Thymus (tissue), 11 donors: ENCODE measurements at regions not wholly inside any gene's neighbourhood (a gene's known extent, or its start where the extent isn't known, plus 50 kb on each side); places are given as distances from the start of the nearest gene placed in this dataset.

Experiments
- DNase-seq, 9 donors: peaks; one replicate each; pipeline ENCODE4 v3.0.0-alpha.2; 2013; ENCODE audit warnings: low spot score in 9 of 9, low read depth in 6 of 9, missing footprints in 1 of 9
- H3K27ac ChIP-seq, 2 donors: one replicate each; pipeline ENCODE4 v1.5.1; 2013; ENCODE audit warnings: control low read depth in 1 of 2, low read depth in 1 of 2, low read length in 1 of 2, mild to moderate bottlenecking in 1 of 2, moderate library complexity in 1 of 2
- H3K27me3 ChIP-seq, 2 donors: one replicate each; pipeline ENCODE4 v1.5.1; 2013; ENCODE audit warnings: low read length in 1 of 2; ENCODE audit not compliant: control insufficient read depth in 2 of 2, insufficient read depth in 1 of 2
- H3K36me3 ChIP-seq, 2 donors: one replicate each; pipeline ENCODE4 v1.5.1; 2013; ENCODE audit warnings: low read length in 1 of 2, mild to moderate bottlenecking in 1 of 2, moderate library complexity in 1 of 2; ENCODE audit not compliant: control insufficient read depth in 2 of 2, insufficient read depth in 2 of 2
- H3K4me1 ChIP-seq, 2 donors: one replicate each; pipeline ENCODE4 v1.5.1; 2013; ENCODE audit warnings: low read length in 2 of 2; ENCODE audit not compliant: control insufficient read depth in 2 of 2, insufficient read depth in 2 of 2
- H3K4me3 ChIP-seq, 2 donors: one replicate each; pipeline ENCODE4 v1.5.1; 2013; ENCODE audit warnings: low read length in 2 of 2, control low read depth in 1 of 2, mild to moderate bottlenecking in 1 of 2
- H3K9me3 ChIP-seq, 2 donors: one replicate each; pipeline ENCODE4 v1.5.1; 2013; ENCODE audit warnings: low read length in 1 of 2, mild to moderate bottlenecking in 1 of 2; ENCODE audit not compliant: control insufficient read depth in 2 of 2, insufficient read depth in 1 of 2
- WGBS: extraction: QIAGEN DNeasy Blood & Tissue Kit; methylation state at CpG from one replicate; pipeline ENCODE4 v1.1.7; 2013; 5-methylcytosine and 5-hydroxymethylcytosine counted together
- donor health status: healthy.

DNA sequence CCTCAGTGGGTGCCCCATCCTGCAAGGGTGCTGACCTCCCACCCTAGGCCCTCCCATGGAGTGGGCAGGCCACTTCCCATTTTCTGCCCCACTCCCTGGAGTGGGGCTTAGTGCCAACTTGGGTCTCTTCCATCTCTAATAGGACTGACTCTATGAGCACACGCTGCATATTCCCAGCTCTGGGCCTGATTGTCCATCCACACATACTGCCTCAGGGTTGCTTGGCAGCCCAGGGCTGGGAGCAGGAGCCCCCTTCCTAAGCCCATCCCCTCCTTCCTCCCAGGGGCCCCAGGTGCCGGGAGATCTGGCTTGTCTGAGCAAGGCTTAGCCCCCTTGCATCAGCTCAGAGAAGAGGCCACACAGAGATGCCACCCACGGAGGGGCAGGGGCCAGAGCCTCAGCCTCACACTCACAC is 55.1 kb downstream of the PJA1 start:
- WGBS, result 86% methylated on average over 3 of the region's 3 CpGs
- Histone ChIP-seq H3K36me3 (no peaks in the 10 kb centered on the region), H3K4me3 (no peak overlapping the region)

DNA sequence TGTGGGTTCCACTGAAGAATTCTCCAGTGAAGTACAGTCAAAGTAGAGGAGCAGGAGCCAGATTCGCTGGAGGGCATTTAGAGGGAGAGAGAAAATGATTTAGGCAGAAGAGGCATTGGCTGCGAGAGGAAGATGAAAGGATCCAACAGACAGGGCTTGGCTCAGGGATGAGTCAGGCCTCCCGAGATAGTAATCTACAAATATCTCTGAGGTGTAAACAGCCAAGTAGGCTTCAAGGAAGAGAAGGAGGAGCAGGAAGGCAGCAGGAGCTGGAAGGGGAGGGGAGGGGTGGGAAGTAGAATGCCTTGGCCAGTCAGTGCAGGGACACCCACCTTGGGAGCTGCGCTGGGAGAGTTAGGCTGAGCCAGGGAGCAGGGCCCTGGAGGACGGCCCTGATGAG is 55.5 kb downstream of the PJA1 start:
- Histone ChIP-seq H3K36me3 (no peaks in the 10 kb centered on the region), H3K4me1 (no peaks in the 10 kb centered on the region), H3K27ac (no peak overlapping the region), H3K27me3 (no peaks in the 10 kb centered on the region), H3K9me3 (no peaks in the 10 kb centered on the region), H3K4me3 (no peak overlapping the region)
- DNase-seq, result no peak
- WGBS, result 92% methylated on average over 5 of the region's 5 CpGs

More for the DNA sequence above, 55.1 kb downstream of the PJA1 start:
- Histone ChIP-seq H3K9me3 (no peaks in the 10 kb centered on the region), H3K27ac (no peak overlapping the region), H3K27me3 (no peaks in the 10 kb centered on the region), H3K4me1 (no peaks in the 10 kb centered on the region)
- no peak for DNase-seq

DNA sequence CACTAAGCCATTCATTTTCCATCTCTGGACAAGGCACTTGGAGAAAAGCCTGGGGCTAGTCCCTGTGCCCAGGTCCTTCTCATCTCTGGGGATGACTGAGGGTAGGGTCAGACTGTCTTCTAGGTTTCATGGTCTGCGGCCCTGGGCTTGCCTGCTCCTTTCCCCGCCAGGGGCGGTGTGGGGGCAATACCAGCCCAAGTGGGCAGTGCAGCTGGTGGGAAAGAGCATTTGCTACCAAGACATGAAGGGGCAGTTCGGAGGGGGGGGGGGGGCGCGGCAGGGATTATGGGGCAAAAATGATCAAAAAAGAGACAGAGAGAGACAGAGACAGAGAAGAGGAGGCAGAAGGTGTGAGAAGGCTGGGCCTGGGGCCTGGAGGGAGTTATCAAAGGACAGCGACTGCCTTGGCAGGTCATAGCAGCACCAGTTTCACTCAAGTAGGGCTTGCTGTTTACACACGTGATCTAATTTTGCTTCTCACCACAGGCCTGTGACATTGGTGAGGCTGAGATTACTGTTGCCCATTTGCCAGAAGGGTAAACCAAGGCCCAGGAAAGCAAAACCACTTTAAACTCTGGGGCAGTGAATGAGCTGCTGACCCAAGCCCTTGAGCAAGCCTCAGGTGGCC is 56.1 kb downstream of the PJA1 start:
- Histone ChIP-seq H3K4me1 (no peaks in the 10 kb centered on the region), H3K36me3 (no peaks in the 10 kb centered on the region), H3K9me3 (no peaks in the 10 kb centered on the region), H3K27me3 (no peaks in the 10 kb centered on the region), H3K4me3 (no peak overlapping the region), H3K27ac (no peak overlapping the region)
- DNase-seq, result no peak
- WGBS, result 95% methylated on average over 6 of the region's 8 CpGs

DNA sequence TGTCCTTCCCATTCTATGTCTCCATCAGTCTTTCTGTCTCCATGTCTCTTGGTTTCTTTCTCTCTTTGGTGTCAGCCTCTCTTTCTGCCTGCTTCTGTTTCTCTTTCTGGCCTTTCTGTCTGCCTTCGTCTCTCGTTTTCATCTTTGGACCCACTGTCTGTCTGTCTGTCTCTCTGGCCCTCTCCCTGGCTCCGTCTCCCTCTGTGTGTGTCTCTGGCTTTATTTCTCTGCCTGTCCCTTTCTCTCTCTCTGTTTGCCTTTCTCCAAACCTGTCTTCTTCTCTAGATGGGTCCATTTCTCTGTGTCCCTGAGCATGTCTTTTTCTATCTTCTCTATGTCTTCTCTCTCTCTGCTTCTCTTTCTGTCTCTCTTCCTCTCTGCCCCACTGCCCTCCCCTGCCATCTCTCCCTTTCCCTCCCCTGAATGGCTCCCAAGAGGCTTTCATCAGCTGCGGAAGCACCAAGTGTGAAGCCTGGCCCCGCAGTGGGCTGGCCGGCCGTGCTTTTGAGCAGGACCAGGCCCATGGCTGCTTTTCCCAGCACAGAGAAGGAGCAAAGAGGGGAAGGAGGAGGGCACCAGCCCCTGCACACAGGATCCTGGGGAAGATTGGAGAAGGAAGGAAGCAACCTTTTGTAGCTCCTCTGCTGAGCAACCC is 57.4 kb downstream of the PJA1 start:
- DNase-seq, result no peak
- no peaks in the 10 kb centered on the region for H3K4me1 ChIP-seq
- 86% methylated on average over 7 of the region's 7 CpGs for WGBS

DNA sequence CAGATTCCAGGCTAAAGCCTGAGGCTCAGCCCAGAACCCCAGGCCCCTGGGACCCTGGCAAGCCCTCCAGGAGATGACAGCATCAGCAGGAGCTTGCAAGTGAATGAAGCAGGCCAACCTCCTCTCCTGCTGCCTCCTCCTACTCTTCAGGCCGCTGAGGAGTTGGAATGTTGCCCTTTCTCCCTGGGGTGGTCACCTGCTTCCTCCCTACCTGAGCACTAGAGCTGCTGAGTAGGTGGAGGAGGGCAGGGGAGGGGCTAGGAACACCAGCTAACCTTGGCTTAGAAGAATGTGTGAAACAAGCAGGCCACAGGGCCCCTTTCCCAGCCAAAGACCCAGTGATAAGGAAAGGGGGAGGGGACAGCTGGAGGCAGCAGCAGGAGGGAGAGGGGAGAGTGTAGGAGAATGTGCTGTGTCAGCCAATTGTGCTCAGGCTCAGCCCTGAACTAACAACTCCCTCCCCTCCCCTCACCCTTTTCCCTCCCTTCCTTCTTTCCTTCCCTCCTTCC is 58.0 kb downstream of the PJA1 start:
- Histone ChIP-seq H3K27ac (no peak overlapping the region), H3K9me3 (no peaks in the 10 kb centered on the region), H3K27me3 (no peaks in the 10 kb centered on the region), H3K36me3 (no peaks in the 10 kb centered on the region), H3K4me3 (no peak overlapping the region), H3K4me1 (no peaks in the 10 kb centered on the region)
- no peak for DNase-seq
- 56% methylated on average over 1 of the region's 1 CpG for WGBS

More for the DNA sequence above, 57.4 kb downstream of the PJA1 start:
- no peaks in the 10 kb centered on the region for H3K36me3 ChIP-seq
- no peak overlapping the region for H3K4me3 ChIP-seq
- no peaks in the 10 kb centered on the region for H3K27me3 ChIP-seq
- no peak overlapping the region for H3K27ac ChIP-seq
- H3K9me3 ChIP-seq, result no peaks in the 10 kb centered on the region

DNA sequence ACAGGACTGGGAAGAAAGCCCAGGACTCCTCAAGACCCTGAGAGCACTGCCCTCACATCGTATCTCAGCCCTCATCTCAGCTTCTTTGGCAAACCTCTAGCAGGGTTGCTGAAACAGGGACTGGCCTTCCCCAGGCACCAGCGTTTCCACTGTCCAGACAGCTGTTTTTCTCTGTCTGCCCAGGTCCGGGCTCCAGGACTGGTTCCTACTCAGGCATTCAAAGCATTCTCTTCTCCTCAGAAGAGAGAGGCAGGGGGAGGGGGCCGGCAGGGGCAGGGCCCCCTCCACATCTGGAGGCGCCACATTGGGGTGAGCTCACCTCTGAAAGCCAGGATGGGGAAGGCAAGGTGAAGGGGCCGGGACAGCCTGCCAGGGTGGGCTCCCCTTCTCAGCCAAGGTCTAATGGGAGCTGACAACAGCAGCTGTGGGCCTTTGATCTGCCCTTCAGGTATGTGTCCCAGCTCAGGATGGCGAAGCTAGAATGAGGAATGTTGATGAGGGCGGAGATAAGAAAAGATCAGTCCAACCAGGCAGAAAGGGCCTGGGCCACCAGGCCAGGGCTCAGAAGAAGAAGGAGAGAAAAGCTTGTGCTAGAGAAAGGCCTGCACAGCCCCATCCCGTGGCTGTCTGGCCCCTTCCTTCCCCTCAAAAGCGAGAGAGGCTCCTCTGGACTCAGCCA is 60.4 kb downstream of the PJA1 start:
- Histone ChIP-seq H3K4me3 (no peak overlapping the region), H3K36me3 (no peaks in the 10 kb centered on the region), H3K27me3 (no peaks in the 10 kb centered on the region), H3K27ac (no peak overlapping the region), H3K9me3 (no peaks in the 10 kb centered on the region), H3K4me1 (no peaks in the 10 kb centered on the region)
- 86% methylated on average over 10 of the region's 10 CpGs for WGBS
- no peak for DNase-seq

DNA sequence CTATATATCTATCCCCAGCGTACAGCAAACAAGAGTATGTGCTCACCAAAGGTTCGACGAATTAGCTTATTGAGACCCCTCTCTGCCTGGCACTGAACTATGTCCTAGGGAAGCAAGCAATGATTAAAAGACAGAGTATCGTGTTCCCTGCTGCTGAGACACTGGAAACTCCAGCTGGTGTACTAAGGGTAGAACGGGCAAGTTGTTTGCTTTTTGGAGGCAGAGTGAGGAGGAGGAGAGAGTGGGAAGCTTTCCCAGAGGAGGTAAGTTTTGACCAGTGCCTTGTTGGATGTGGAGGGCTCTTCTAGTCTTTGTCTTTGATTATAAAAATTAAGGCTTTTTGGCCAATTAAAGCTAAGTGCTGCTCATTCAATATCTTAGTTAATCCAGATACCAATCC is 61.7 kb downstream of the PJA1 start:
- Histone ChIP-seq H3K36me3 (no peaks in the 10 kb centered on the region), H3K27me3 (no peaks in the 10 kb centered on the region), H3K27ac (no peak overlapping the region), H3K4me1 (no peaks in the 10 kb centered on the region), H3K4me3 (no peak overlapping the region), H3K9me3 (no peaks in the 10 kb centered on the region)
- DNase-seq, result no peak
- WGBS, result 91% methylated on average over 5 of the region's 5 CpGs

DNA sequence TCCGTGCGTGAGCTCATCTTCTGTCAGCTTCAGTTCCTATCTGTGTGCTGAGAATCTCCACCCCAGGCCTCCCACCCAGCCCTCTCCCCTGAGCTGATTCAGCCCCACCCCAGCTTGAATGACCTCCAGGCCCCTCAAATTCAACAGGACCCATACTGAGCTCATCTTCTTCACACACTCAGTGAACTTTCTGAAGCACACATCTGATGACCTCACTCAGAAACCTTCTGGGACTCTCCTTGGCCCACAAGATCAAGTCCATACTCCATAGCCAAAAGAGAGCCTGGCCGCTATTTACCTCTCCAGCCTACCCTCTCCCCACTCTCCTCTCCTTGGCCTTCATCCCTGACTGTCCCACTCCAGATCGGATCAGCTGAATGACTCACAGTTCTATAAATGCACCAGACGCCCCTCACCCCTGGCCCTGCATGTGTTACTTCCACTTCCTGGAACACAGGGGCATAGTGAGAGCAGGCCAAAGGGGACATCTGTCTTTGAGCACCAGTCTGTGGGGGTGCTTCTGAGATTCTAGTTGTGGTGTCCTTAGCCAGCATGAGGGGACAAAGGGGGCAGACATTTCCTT is 62.5 kb downstream of the PJA1 start:
- 88% methylated on average over 5 of the region's 5 CpGs for WGBS
- no peak overlapping the region for H3K27ac ChIP-seq
- DNase-seq, result no peak
- no peaks in the 10 kb centered on the region for H3K9me3 ChIP-seq
- no peaks in the 10 kb centered on the region for H3K36me3 ChIP-seq
- no peaks in the 10 kb centered on the region for H3K4me1 ChIP-seq
- H3K4me3 ChIP-seq, result no peak overlapping the region
- H3K27me3 ChIP-seq, result no peaks in the 10 kb centered on the region

DNA sequence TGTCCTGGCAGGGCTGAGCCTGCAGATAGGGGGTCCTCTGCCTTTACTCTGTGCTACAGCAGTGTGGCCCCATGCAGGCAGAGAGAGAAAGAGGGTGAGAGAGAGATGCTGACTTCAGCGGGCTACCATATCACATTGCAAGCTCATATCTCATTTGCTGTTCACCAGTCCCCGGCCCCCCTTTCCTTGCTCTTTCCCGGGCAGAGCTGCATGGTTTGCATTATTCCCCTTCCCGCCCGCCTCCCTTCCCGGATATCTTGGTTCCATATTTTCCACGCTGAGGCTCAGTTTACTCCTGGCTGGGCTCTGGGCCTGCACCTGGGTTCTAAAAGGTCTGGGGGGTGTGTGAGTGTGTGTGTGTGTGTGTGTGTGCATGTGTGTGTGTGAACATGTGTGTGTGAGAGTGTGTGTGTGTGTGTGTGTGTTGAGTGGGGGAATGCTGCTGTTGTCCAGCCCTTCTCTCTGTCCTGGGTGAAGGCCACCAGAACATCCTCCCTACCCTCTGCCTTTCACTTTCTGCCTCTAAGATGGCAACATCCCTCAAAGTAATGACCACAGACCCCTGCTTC is 63.5 kb downstream of the PJA1 start:
- no peaks in the 10 kb centered on the region for H3K27me3 ChIP-seq
- H3K27ac ChIP-seq, result no peak overlapping the region
- H3K4me3 ChIP-seq, result no peak overlapping the region
- 85% methylated on average over 7 of the region's 7 CpGs for WGBS
- H3K4me1 ChIP-seq, result no peaks in the 10 kb centered on the region
- H3K36me3 ChIP-seq, result no peaks in the 10 kb centered on the region
- H3K9me3 ChIP-seq, result no peaks in the 10 kb centered on the region
- no peak for DNase-seq
